OCI-LY3 (cell line): ENCODE measurements at regions not wholly inside any gene's neighbourhood (a gene's known extent, or its start where the extent isn't known, plus 50 kb on each side); places are given as distances from the start of the nearest gene placed in this dataset.
"Not testable (repeated sequence)": the region's sequence is repeated elsewhere in the genome, so short reads cannot be mapped to it uniquely, and the experiment has no call there.

Experiments
- H2AFZ ChIP-seq: fragments of 200-600, 300-600 bp; shearing (Covaris generic); 2 replicates; pipeline ENCODE4 v1.6.0; 2014; ENCODE audit warnings: antibody characterized with exemption, low read depth, low read length
- H3K27ac ChIP-seq: fragments of 200-600, 300-600 bp; sonication (generic); 2 replicates; pipeline ENCODE4 v1.5.1; 2014; ENCODE audit warnings: mild to moderate bottlenecking, low read length, moderate library complexity, mixed read lengths
- H3K27me3 ChIP-seq: fragments of 200-600, 300-600 bp; sonication (generic); 2 replicates; pipeline ENCODE4 v1.6.1; 2014; ENCODE audit warnings: low read depth, low read length, mixed read lengths
- H3K36me3 ChIP-seq: fragments of 200-600, 300-600 bp; sonication (generic); replicated peaks from 2 replicates; pipeline ENCODE3; 2014; ENCODE audit warnings: low read depth, low read length, mixed read lengths
- H3K4me1 ChIP-seq: fragments of 300-600, 200-600 bp; sonication (generic); 2 replicates; pipeline ENCODE4 v1.6.1; 2014; ENCODE audit warnings: low read length, mixed read lengths
- H3K4me2 ChIP-seq: fragments of 200-600, 300-600 bp; sonication (generic); 2 replicates; pipeline ENCODE4 v1.6.1; 2014; ENCODE audit warnings: low read length, mixed read lengths
- H3K4me3 ChIP-seq: fragments of 300-600, 200-600 bp; sonication (generic); 2 replicates; pipeline ENCODE4 v1.5.1; 2014; ENCODE audit warnings: antibody characterized with exemption, mild to moderate bottlenecking, low read length, moderate library complexity
- H3K79me2 ChIP-seq: fragments of 300-600, 200-600 bp; shearing (Covaris generic); 2 replicates; pipeline ENCODE4 v1.6.1; 2014; ENCODE audit warnings: mild to moderate bottlenecking, low read length, mixed read lengths
- H3K9ac ChIP-seq: fragments of 300-600, 200-600 bp; shearing (Covaris generic); 2 replicates; pipeline ENCODE4 v1.6.0; 2014; ENCODE audit warnings: mild to moderate bottlenecking, low read length, moderate library complexity
- H3K9me3 ChIP-seq: fragments of 200-600, 300-600 bp; shearing (Covaris generic); 2 replicates; pipeline ENCODE4 v1.6.1; 2014; ENCODE audit warnings: low read length, mixed read lengths; ENCODE audit not compliant: insufficient read depth
- H4K20me1 ChIP-seq: fragments of 200-600, 300-600 bp; sonication (generic); 2 replicates; pipeline ENCODE4 v1.6.1; 2016; ENCODE audit warnings: low read length, mixed read lengths; ENCODE audit not compliant: insufficient read depth
- EZH2phosphoT487 ChIP-seq: fragments of 200-600 bp; shearing (Covaris generic); IDR thresholded peaks from 2 replicates; pipeline ENCODE4 v1.6.1; 2018; ENCODE audit warnings: antibody characterized with exemption, mixed run types, low read depth
- TF ChIP-seq, protein P1 (sequence below): fragments of 200-600, 300-600 bp; sonication (generic); IDR thresholded peaks from 2 replicates; pipeline ENCODE4 v1.5.1; 2014; ENCODE audit warnings: antibody characterized with exemption, low read length, low read depth

DNA sequence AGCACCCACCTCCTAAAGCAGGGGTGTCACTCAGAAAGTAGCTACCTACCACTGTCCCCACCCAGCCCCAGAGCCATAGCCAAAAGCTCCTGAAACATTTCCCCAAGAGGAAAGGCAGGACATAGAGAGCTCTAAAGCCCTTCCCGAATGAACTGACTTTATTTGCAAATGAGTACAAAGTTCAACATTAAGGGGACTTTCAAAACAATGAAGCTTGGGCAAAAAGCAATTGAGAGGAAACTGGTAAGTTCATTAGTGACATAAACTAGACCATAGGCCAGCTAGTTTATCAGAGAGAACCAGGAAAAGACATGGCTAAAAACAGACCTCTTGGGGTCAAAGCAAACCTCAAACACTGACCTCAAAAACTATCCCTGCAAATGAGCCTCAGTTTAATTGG, 72.7 kb downstream of the IGLL5 start:
- Histone ChIP-seq H3K9ac (no peak overlapping the region), H3K27me3 (no peaks in the 10 kb centered on the region), H2AFZ (no peak overlapping the region), H3K9me3 (peaks cover 11% of the 10 kb centered on the region), H4K20me1 (peaks cover 49% of the 10 kb centered on the region), H3K27ac (peak overlapping the region; percentile 2; the same call in 1 of the 2 replicates), H3K4me2 (no peak overlapping the region), H3K4me1 (peaks cover 23% of the 10 kb centered on the region), H3K4me3 (no peak overlapping the region), H3K79me2 (peaks cover 71% of the 10 kb centered on the region), H3K36me3 (peaks cover 33% of the 10 kb centered on the region)
- no peak for TF ChIP-seq EZH2phosphoT487
- TF ChIP-seq, protein P1, sequence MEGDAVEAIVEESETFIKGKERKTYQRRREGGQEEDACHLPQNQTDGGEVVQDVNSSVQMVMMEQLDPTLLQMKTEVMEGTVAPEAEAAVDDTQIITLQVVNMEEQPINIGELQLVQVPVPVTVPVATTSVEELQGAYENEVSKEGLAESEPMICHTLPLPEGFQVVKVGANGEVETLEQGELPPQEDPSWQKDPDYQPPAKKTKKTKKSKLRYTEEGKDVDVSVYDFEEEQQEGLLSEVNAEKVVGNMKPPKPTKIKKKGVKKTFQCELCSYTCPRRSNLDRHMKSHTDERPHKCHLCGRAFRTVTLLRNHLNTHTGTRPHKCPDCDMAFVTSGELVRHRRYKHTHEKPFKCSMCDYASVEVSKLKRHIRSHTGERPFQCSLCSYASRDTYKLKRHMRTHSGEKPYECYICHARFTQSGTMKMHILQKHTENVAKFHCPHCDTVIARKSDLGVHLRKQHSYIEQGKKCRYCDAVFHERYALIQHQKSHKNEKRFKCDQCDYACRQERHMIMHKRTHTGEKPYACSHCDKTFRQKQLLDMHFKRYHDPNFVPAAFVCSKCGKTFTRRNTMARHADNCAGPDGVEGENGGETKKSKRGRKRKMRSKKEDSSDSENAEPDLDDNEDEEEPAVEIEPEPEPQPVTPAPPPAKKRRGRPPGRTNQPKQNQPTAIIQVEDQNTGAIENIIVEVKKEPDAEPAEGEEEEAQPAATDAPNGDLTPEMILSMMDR: no peak

DNA sequence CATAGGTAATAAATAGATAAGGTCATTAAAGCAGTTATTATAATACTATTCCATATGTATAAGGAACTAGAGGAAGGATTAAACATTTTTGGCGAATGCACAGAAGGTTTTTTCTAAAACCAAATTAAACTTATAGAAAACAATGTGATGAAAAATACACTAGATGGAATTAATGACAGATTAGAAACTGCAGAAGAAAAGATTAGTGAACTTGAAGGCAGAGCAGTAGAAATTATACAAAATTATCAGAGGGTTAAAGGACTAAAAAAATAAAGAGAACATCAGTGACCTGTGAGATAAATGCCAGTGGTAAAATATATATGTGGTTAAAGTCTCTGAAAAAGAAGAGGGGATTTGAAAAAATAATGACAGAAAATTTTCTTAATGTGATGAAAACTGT, 74.0 kb downstream of the IGLL5 start:
- Histone ChIP-seq H3K9me3 (peaks cover 11% of the 10 kb centered on the region), H3K27ac (no peak overlapping the region), H2AFZ (no peak overlapping the region), H3K79me2 (peaks cover 58% of the 10 kb centered on the region), H3K4me1 (peaks cover 11% of the 10 kb centered on the region), H3K9ac (no peak overlapping the region), H3K27me3 (no peaks in the 10 kb centered on the region), H3K36me3 (peaks cover 35% of the 10 kb centered on the region), H4K20me1 (peaks cover 39% of the 10 kb centered on the region), H3K4me2 (no peak overlapping the region), H3K4me3 (no peak overlapping the region)
- no peak for TF ChIP-seq EZH2phosphoT487
- TF ChIP-seq, protein P1: no peak

DNA sequence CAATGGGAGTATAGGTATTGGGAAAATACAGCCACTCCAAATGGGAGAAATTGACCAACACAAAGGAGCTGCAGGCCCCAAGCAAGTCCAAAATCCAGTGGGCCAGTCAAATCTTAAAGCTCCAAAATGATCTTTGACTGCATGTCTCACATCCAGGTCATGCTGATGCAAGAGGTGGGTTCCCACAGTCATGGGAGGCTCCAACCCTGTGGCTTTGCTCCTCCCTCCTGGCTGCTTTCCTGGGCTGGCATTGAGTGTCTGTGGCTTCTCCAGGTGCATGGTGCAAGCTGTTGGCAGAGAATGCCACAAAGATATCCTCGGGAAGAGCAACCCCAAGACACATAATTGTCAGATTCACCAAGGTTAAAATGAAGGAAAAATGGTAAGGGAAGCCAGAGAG, 80.8 kb downstream of the IGLL5 start:
- H3K36me3 ChIP-seq: peaks cover 28% of the 10 kb centered on the region
- H3K27ac ChIP-seq: no peak overlapping the region
- no peak overlapping the region for H3K9ac ChIP-seq
- H3K4me1 ChIP-seq: no peaks in the 10 kb centered on the region
- no peak overlapping the region for H3K4me2 ChIP-seq
- H3K9me3 ChIP-seq: no peaks in the 10 kb centered on the region; the same call in 1 of the 2 replicates
- H2AFZ ChIP-seq: no peak overlapping the region
- H4K20me1 ChIP-seq: peaks cover 14% of the 10 kb centered on the region
- TF ChIP-seq, protein P1: no peak
- TF ChIP-seq EZH2phosphoT487: no peak
- no peak overlapping the region for H3K4me3 ChIP-seq
- no peaks in the 10 kb centered on the region for H3K27me3 ChIP-seq
- peaks cover 57% of the 10 kb centered on the region for H3K79me2 ChIP-seq

DNA sequence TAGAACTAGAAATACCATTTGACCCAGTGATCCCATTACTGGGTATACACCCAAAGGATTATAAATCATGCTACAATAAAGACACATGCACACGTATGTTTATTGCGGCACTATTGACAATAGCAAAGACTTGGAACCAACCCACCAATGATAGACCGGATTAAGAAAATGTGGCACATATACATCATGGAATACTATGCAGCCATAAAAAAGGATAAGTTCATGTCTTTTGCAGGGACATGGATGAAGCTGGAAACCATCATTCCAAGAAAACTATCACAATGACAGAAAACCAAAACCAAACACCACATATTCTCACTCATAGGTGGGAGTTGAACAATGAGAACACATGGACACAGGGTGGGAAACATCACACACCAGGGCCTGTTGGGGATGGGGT, 85.0 kb downstream of the IGLL5 start:
- H4K20me1 ChIP-seq: peaks cover 52% of the 10 kb centered on the region

DNA sequence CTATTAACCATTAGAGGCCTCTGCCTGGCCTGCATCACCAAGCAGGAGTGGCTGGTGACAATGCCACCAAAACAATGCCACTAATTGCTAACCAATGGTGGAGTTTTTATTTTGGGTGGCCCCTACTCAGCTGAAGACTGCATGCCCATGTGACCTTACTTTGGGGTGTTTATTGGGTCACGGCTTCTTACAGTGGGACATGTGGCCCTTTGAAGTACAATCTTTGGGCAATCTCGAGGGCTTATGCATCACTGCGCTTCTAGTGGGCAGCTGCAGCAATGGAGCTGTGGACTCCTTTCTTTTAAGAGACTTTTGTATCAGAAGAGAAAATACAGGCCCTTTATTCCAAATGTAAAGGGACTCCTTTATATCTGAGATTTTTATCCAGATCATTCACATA, 85.7 kb downstream of the IGLL5 start:
- Histone ChIP-seq H3K9ac (no peak overlapping the region), H3K4me1 (no peaks in the 10 kb centered on the region), H3K36me3 (peaks cover 44% of the 10 kb centered on the region), H2AFZ (no peak overlapping the region), H3K9me3 (no peaks in the 10 kb centered on the region), H3K79me2 (peaks cover 92% of the 10 kb centered on the region), H3K4me2 (no peak overlapping the region), H3K27ac (no peak overlapping the region), H3K27me3 (no peaks in the 10 kb centered on the region), H4K20me1 (peaks cover 57% of the 10 kb centered on the region), H3K4me3 (no peak overlapping the region)
- TF ChIP-seq, protein P1: no peak
- no peak for TF ChIP-seq EZH2phosphoT487

More for the DNA sequence above, 85.0 kb downstream of the IGLL5 start:
- Histone ChIP-seq H3K36me3 (peaks cover 45% of the 10 kb centered on the region), H3K79me2 (peaks cover 92% of the 10 kb centered on the region)
- H3K4me3 ChIP-seq, H3K9me3 ChIP-seq, H3K27ac ChIP-seq, H3K9ac ChIP-seq, H3K4me2 ChIP-seq, H2AFZ ChIP-seq, H3K4me1 ChIP-seq, H3K27me3 ChIP-seq: not testable (repeated sequence)
